ENCODE measurements at regions not wholly inside any gene's neighbourhood (a gene's known extent, or its start where the extent isn't known, plus 50 kb on each side); places are given as distances from the start of the nearest gene placed in this dataset.
A peak's percentile ranks its signal among the peaks of the same experiment; 100 is the strongest.

- DNase-seq (ENCODE audit: low read depth) = no peak
Measured at GRCh38 chr16:82405736-82406135, 221.0 kb upstream of the CDH13 start.

- DNase-seq (ENCODE audit: low read depth) = no peak
Measured at GRCh38 chr16:82404586-82405315, 222.0 kb upstream of the CDH13 start.

GRCh38 chr16:82402665-82403218 lies 224.0 kb upstream of the CDH13 start:
- no peak for DNase-seq (ENCODE audit: low read depth)

GRCh38 chr16:82400046-82400445 lies 226.7 kb upstream of the CDH13 start:
- no peak for DNase-seq (ENCODE audit: low read depth)

- no peak for DNase-seq (ENCODE audit: low read depth)
Measured at GRCh38 chr16:82396509-82396908, 226.5 kb upstream of the MPHOSPH6 start.

- no peak for DNase-seq (ENCODE audit: low read depth)
Measured at GRCh38 chr16:82395212-82395611, 225.2 kb upstream of the MPHOSPH6 start.

- no peak for DNase-seq (ENCODE audit: low read depth)
Measured at GRCh38 chr16:82391690-82392089, 221.7 kb upstream of the MPHOSPH6 start.

GRCh38 chr16:82389956-82390650 lies 220.1 kb upstream of the MPHOSPH6 start:
- DNase-seq (ENCODE audit: low read depth) = no peak

- DNase-seq (ENCODE audit: low read depth) = no peak
Measured at GRCh38 chr16:82386761-82387160, 216.7 kb upstream of the MPHOSPH6 start.

GRCh38 chr16:82384949-82385348 lies 214.9 kb upstream of the MPHOSPH6 start:
- no peak for DNase-seq (ENCODE audit: low read depth)

GRCh38 chr16:82384017-82384416 lies 214.0 kb upstream of the MPHOSPH6 start:
- no peak for DNase-seq (ENCODE audit: low read depth)

- DNase-seq (ENCODE audit: low read depth) = no peak
Measured at GRCh38 chr16:82382521-82382920, 212.5 kb upstream of the MPHOSPH6 start.

- no peak for DNase-seq (ENCODE audit: low read depth)
Measured at GRCh38 chr16:82379551-82379950, 209.5 kb upstream of the MPHOSPH6 start.

- no peak for DNase-seq (ENCODE audit: low read depth)
Measured at GRCh38 chr16:82373976-82374375, 204.0 kb upstream of the MPHOSPH6 start.

GRCh38 chr16:82370282-82370681 lies 200.3 kb upstream of the MPHOSPH6 start:
- no peak for DNase-seq (ENCODE audit: low read depth)

GRCh38 chr16:82368041-82368440 lies 198.0 kb upstream of the MPHOSPH6 start:
- peak; percentile 45 for DNase-seq (ENCODE audit: low read depth)

- DNase-seq (ENCODE audit: low read depth) = no peak
Measured at GRCh38 chr16:82366462-82366861, 196.4 kb upstream of the MPHOSPH6 start.

GRCh38 chr16:82364690-82365089 lies 194.7 kb upstream of the MPHOSPH6 start:
- no peak for DNase-seq (ENCODE audit: low read depth)

- no peak for DNase-seq (ENCODE audit: low read depth)
Measured at GRCh38 chr16:82363026-82363816, 193.2 kb upstream of the MPHOSPH6 start.

- no peak for DNase-seq (ENCODE audit: low read depth)
Measured at GRCh38 chr16:82361885-82362284, 191.9 kb upstream of the MPHOSPH6 start.

GRCh38 chr16:82360024-82360783 lies 190.2 kb upstream of the MPHOSPH6 start:
- DNase-seq (ENCODE audit: low read depth) = no peak
